ENCODE measurements at regions not wholly inside any gene's neighbourhood (a gene's known extent, or its start where the extent isn't known, plus 50 kb on each side); places are given as distances from the start of the nearest gene placed in this dataset.

DNA sequence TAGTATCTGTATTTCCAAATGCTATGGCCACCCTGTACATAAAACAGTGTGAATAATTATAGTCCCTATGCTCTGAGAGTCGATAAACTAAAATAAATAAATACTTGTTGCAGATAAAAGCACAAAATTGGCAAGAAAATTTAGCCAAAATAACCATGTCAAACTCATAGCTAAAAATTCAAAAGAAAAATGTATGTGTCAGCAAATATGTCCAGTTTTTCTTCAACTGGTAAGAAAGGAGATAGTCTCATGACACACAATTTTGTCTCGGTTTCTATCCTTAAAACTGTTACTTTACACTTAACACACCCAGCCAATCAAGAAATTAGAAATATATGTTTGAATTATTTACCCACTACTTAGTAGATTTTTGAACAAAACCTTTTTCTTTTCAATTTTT, 145.6 kb upstream of the FSCB start:
- H3K27ac ChIP-seq (ENCODE audit: low read depth in 1 of 2, low read length in 2 of 2), result no peak overlapping the region
- H3K9me3 ChIP-seq (ENCODE audit: control insufficient read depth in 4 of 4, low read length in 3 of 4), result no peaks in the 10 kb centered on the region
- no peaks in the 10 kb centered on the region for H3K36me3 ChIP-seq (ENCODE audit: control insufficient read depth in 4 of 4, insufficient read depth in 3 of 4, low read depth in 1 of 4, low read length in 3 of 4)
- H3K27me3 ChIP-seq (ENCODE audit: control insufficient read depth in 4 of 4, insufficient read depth in 4 of 4, low read length in 3 of 4), result no peaks in the 10 kb centered on the region
- WGBS, result 61% methylated on average over 2 of the region's 2 CpGs
- no peak for DNase-seq (ENCODE audit: low spot score)
- no peak overlapping the region for H3K9ac ChIP-seq (ENCODE audit: low read depth in 1 of 2, low read length in 2 of 2)
- H3K4me3 ChIP-seq (ENCODE audit: low read depth in 1 of 3, low read length in 3 of 3), result no peak overlapping the region
- TF ChIP-seq HNF4A (conservative IDR thresholded peaks at IDR 0.05), result no peak
- peaks cover 0 to 11% (median 7%) of the 10 kb centered on the region in 4 donors for H3K4me1 ChIP-seq (ENCODE audit: control insufficient read depth in 4 of 4, insufficient read depth in 4 of 4, low read length in 3 of 4)

DNA sequence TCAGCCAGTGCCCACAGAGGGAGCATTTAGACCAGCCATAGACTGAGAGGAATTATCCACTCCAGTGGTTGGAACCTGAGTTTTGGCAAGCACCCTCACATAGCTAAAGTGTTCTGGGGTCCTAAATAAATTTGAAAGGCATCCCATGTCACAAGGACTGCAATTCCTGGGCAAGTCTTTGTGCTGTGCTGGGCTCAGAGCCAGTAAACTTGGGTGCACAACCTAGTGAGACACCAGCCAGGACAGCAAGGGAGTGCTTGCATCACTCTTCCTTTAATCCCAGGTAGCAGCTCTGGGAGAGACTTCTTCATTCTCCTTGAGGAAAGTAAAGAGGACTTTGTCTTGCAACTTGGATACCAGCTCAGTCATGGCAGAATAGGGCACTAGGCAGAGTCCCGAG, 142.0 kb upstream of the FSCB start:
- 79% methylated on average over 1 of the region's 1 CpG for WGBS
- H3K4me3 ChIP-seq (ENCODE audit: low read depth in 1 of 3, low read length in 3 of 3), result no peak overlapping the region
- H3K9me3 ChIP-seq (ENCODE audit: control insufficient read depth in 4 of 4, low read length in 3 of 4), result no peaks in the 10 kb centered on the region
- no peak overlapping the region for H3K27ac ChIP-seq (ENCODE audit: low read depth in 1 of 2, low read length in 2 of 2)
- no peaks in the 10 kb centered on the region for H3K36me3 ChIP-seq (ENCODE audit: control insufficient read depth in 4 of 4, insufficient read depth in 3 of 4, low read depth in 1 of 4, low read length in 3 of 4)
- no peaks in the 10 kb centered on the region for H3K4me1 ChIP-seq (ENCODE audit: control insufficient read depth in 4 of 4, insufficient read depth in 4 of 4, low read length in 3 of 4)
- no peak for DNase-seq (ENCODE audit: low spot score)
- no peak overlapping the region for H3K9ac ChIP-seq (ENCODE audit: low read depth in 1 of 2, low read length in 2 of 2)
- TF ChIP-seq MAX (IDR thresholded peaks at IDR 0.05) (no peak), RXRA (IDR thresholded peaks at IDR 0.05) (no peak), JUND (IDR thresholded peaks at IDR 0.05) (no peak), YY1 (IDR thresholded peaks at IDR 0.05) (no peak), FOXA1 (IDR thresholded peaks at IDR 0.05) (no peak), SP1 (IDR thresholded peaks at IDR 0.05) (no peak), ATF3 (IDR thresholded peaks at IDR 0.05) (no peak), HNF4A (conservative IDR thresholded peaks at IDR 0.05) (no peak)
- no peaks in the 10 kb centered on the region for H3K27me3 ChIP-seq (ENCODE audit: control insufficient read depth in 4 of 4, insufficient read depth in 4 of 4, low read length in 3 of 4)

GRCh38 chr14:44640416-44640815, 133.3 kb upstream of the FSCB start:
- no peaks in the 10 kb centered on the region for H3K4me1 ChIP-seq (ENCODE audit: control insufficient read depth in 4 of 4, insufficient read depth in 4 of 4, low read length in 3 of 4)
- TF ChIP-seq, protein P1, sequence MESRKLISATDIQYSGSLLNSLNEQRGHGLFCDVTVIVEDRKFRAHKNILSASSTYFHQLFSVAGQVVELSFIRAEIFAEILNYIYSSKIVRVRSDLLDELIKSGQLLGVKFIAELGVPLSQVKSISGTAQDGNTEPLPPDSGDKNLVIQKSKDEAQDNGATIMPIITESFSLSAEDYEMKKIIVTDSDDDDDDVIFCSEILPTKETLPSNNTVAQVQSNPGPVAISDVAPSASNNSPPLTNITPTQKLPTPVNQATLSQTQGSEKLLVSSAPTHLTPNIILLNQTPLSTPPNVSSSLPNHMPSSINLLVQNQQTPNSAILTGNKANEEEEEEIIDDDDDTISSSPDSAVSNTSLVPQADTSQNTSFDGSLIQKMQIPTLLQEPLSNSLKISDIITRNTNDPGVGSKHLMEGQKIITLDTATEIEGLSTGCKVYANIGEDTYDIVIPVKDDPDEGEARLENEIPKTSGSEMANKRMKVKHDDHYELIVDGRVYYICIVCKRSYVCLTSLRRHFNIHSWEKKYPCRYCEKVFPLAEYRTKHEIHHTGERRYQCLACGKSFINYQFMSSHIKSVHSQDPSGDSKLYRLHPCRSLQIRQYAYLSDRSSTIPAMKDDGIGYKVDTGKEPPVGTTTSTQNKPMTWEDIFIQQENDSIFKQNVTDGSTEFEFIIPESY (IDR thresholded peaks at IDR 0.05), result no peak
- no peak for TF ChIP-seq MAX (IDR thresholded peaks at IDR 0.05)
- no peak for TF ChIP-seq FOXA1 (IDR thresholded peaks at IDR 0.05)
- no peak for TF ChIP-seq ATF3 (IDR thresholded peaks at IDR 0.05)
- TF ChIP-seq FOXA2 (IDR thresholded peaks at IDR 0.05), result no peak
- no peak for TF ChIP-seq CTCF (IDR thresholded peaks at IDR 0.05; ENCODE audit: low read depth, low read length, missing input control)
- TF ChIP-seq RAD21 (IDR thresholded peaks at IDR 0.05), result no peak
- TF ChIP-seq JUND (IDR thresholded peaks at IDR 0.05), result no peak
- TF ChIP-seq EGR1 (IDR thresholded peaks at IDR 0.05; ENCODE audit: low read depth in 2 of 2), result no peak
- no peak for TF ChIP-seq TAF1 (conservative IDR thresholded peaks at IDR 0.05)
- no peak for TF ChIP-seq YY1 (IDR thresholded peaks at IDR 0.05)
- TF ChIP-seq SP1 (IDR thresholded peaks at IDR 0.05), result no peak
- no peak overlapping the region for H3K4me3 ChIP-seq (ENCODE audit: low read depth in 1 of 3, low read length in 3 of 3)
- no peaks in the 10 kb centered on the region for H3K36me3 ChIP-seq (ENCODE audit: control insufficient read depth in 4 of 4, insufficient read depth in 3 of 4, low read depth in 1 of 4, low read length in 3 of 4)
- no peaks in the 10 kb centered on the region for H3K27me3 ChIP-seq (ENCODE audit: control insufficient read depth in 4 of 4, insufficient read depth in 4 of 4, low read length in 3 of 4)
- no peak overlapping the region for H3K27ac ChIP-seq (ENCODE audit: low read depth in 1 of 2, low read length in 2 of 2)
- no peaks in the 10 kb centered on the region for H3K9me3 ChIP-seq (ENCODE audit: control insufficient read depth in 4 of 4, low read length in 3 of 4)
- DNase-seq (ENCODE audit: low spot score), result no peak
- 90% methylated on average over 2 of the region's 2 CpGs for WGBS
- H3K9ac ChIP-seq (ENCODE audit: low read depth in 1 of 2, low read length in 2 of 2), result no peak overlapping the region
